SK-N-SH treated with all-trans-retinoic acid at 6 μM for 48 hours (cell line): ENCODE measurements at regions not wholly inside any gene's neighbourhood (a gene's known extent, or its start where the extent isn't known, plus 50 kb on each side); places are given as distances from the start of the nearest gene placed in this dataset.

Experiments
- RARB ChIP-seq: fragments of 250-450 bp; sonication (Bioruptor Pico); IDR thresholded peaks from 2 replicates; pipeline ENCODE4 v1.8.0; 2021; ENCODE audit warnings: mild to moderate bottlenecking, moderate library complexity
- TSHZ2 ChIP-seq: fragments of 250-450 bp; sonication (Bioruptor Pico); IDR thresholded peaks from 2 replicates; pipeline ENCODE4 v1.5.0; 2020; ENCODE audit warnings: mild to moderate bottlenecking, moderate library complexity
- ZFP30 ChIP-seq: fragments of 450-650 bp; formaldehyde crosslinking; IDR thresholded peaks from 2 replicates; pipeline ENCODE4 v1.5.0; 2022; ENCODE audit warnings: mild to moderate bottlenecking, moderate library complexity

- TF ChIP-seq TSHZ2 (no peak), ZFP30 (CRISPR knock-in tag) (no peak), RARB (CRISPR knock-in tag) (no peak)
These were observed 435.8 kb downstream of the GPAM start for GRCh38 chr10:111747751-111748150.
